GM04504 (cell line): ENCODE measurements at regions not wholly inside any gene's neighbourhood (a gene's known extent, or its start where the extent isn't known, plus 50 kb on each side); places are given as distances from the start of the nearest gene placed in this dataset.
"Not testable (repeated sequence)": the region's sequence is repeated elsewhere in the genome, so short reads cannot be mapped to it uniquely, and the experiment has no call there.

Source experiments
- DNase-seq: peaks from one replicate; pipeline ENCODE4 v3.0.0-alpha.2; 2012; ENCODE audit warnings: low read depth

DNA sequence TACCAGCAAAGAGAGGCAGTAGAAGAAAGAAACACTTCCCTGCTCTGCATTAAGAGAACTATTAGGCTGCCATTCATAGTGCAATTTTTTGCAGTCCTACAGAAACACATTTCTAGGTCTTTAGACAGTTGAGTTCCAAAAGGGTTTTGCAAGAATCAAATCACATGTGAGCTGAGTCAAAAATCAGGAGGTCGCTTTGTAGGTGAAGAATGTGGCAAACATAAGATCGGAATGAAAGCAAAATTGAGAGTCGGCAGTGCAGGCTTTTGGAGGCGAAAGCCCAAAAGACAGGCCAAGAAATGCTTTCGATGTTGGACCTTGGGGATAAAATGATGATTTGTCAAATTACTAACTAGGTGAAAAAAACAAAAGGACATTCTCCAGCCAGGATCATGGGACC lies 213.5 kb upstream of the NRIP1 start:
- DNase-seq, result no peak

- DNase-seq, result no peak
Measured at GRCh38 chr21:15278851-15279250, 214.1 kb upstream of the NRIP1 start.

DNA sequence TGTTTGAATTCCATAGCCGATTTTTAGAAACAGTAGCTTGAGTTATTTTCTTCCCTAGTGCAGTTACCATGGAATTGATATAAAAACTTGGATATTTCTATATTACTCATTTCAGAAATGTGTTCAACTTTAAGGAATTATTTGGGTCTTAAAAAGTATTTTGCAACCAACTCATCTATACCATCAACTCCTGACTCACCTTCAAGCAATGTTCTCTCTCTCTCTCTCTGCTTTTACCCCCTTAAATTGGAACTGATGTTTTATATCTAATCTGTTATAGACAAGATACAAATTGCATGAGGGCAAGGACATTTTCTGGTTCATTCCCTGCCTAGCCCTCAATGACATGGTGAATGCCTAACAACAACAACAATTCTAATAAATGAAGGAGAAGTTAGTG lies 214.7 kb upstream of the NRIP1 start:
- no peak for DNase-seq

DNA sequence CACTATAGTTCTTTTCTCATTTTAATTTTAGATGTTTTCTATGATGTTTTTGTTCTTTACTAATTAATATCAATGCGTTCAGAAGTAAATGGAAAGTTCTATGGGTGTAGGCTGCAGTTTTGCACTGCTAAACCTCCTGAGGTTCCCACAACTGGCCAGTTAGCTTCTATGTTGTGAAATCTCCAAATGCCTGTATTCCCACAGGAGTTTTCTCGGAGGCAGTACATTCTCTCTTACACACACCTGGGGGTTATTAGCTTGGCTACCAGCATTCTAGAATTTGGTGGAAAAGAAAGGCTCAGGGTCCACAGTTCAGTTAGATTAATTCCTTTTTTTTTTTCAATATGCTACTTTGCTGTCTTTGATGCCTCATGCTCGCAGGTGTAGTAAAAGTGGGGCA lies 216.9 kb upstream of the NRIP1 start:
- no peak for DNase-seq

DNA sequence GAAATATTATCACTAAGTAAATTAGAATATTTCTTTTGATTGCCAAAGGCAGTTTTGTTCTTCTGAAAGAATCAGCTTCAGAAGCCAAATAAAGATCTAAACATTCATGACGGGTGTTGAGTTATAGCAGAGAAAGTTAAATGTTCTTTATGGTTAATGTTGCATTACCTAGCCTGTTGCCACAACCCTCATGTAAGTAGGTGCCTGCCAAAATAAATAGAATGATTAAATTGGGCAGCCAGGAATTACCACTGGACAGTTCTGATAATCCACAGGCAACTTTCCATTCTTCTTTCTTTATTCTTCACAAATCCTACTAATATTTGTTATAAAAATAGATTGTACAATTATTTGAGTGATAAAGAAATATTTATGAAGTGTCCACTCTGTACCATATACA lies 217.9 kb upstream of the NRIP1 start:
- no peak for DNase-seq

DNA sequence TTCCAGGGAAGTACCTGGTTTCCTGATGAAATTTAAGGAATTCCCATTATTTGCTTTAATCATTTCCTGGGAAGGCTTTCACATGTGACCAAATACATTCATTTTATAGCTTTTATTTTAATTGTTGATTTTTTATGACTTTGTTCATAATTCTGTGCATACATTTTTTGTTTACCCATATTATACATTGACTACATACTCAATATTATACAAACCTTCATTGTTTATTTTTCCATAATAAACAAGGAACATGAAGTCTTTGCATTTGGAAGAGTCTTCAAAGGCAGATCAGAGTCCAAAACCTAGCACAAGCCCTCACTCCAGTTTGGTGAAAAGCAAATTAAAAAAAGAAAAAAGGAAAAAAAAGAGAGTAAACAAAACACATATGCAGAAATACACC lies 218.3 kb upstream of the NRIP1 start:
- no peak for DNase-seq

DNA sequence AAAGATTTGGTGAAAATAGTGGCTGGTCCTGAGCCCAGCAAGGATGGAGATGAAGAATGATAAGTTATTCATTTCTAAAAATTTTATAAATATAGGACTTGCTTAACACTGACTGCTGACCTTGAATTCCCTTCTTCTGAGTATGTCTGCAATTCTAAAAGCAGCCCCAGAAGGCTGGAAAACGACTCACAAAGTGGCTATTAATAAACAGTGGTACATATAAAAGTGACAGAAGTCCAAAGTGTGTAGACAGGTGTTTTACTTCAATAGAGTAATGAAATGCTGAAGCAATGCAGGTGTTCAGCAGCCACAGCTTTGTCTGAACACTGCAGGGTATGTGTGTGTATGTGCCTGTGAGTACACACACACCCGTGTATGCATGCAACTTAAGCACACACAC lies 219.0 kb upstream of the NRIP1 start:
- DNase-seq, result no peak

DNA sequence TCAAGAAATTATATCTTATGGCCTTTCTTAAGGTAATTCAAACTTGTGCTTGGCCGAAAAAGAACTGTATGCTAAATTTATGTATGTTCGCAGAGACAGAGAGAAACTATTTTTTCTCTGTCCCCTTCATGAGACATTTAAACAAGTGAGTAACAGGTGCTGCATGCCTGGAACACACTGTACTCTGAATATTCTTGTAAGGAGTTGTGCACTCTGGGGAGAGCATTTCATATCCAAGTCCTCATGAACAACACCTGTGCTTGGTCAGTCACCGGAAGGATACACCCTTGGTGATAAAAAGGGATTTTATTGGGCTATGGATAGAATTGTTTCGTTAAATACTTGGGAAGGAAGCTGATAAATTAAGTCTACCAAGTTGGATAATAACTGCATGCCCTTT lies 220.8 kb upstream of the NRIP1 start:
- no peak for DNase-seq

DNA sequence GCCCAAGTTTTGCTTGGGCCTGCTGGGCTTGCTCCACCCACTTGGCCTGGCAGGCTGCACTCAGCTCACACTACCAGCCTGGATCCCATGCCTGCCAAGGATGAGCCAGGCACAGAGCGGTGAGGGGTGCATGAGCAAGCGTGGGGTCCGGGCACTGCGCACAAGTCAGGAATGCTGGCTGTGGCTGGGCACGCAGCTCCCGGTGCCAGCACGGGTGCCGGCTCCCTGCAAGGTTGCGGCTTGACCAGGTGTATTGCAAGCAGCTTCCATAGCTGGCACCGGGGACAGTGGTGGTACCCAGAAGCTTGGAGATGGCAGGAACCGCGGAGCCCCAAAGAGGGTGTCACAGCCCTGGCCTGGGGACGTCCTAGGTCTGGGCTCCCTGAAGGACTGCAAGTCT lies 224.4 kb upstream of the NRIP1 start:
- DNase-seq, result no peak

DNA sequence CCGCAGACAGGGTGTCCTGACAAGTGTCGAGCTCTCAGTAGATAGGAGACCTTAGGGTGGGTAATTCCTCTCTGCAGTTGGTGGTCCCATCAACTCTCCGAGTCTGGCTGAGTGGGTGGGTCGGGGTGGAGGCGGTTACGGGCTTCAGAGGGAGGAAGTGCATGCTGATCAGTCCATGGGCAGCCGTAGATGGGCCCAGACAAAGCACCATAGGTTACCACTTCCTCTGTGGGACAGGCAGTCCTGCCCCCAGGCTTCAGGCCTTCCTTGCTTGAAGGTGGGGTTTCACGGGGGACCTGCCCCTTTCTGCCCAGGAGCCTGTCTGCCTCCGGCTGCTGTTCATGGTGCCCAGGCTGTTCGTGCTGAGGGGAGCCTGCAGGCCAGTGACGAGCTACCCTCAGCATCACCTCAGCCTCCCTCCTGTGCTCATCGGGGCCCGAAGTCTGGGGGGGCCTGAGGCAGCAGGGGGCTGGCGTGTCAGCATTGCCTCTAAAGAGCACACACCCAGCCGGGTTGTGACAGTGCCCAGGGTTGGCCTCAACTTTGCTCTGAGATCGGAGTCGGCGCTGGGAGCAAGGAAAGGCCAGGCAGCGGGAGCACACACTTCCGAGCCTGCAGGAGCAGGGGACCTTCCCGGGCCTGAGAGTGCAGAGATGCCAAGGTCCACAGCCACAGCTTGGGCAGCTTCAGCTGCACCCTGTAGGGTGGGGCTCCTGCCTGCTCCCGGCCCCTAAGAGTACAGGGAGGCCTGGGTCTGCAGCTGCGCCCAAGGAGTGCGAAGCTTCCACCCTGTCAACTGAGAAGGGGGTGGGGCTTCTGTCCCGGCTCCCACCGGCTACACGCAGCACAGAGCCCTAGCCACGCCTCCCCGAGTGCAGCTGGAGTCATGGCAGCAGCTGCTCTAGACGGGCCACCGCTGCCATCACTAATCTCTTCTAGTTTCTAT lies 225.4 kb upstream of the NRIP1 start:
- DNase-seq, result no peak

- DNase-seq, result no peak
Measured at GRCh38 chr21:15291621-15292266, 226.9 kb upstream of the NRIP1 start.

DNA sequence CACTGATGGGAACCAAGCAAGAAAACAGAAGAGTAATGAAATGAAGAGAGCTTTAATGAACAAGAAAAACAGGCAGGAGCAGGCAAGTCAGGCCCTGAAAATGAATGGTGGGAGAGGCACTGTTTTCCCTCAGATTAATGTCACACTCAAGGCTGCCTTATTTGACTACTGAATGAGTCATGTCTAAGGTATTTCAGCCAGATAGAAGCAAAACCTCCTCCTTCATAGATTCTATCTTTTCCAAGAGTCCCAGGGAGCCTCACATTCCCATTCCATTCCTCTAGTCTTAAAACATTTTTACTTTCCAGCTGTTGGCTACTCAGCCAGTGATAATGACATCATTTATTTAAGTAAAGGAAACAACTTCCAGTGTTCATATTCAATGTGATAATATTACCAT lies 228.4 kb upstream of the NRIP1 start:
- DNase-seq, result peak; percentile 71

DNA sequence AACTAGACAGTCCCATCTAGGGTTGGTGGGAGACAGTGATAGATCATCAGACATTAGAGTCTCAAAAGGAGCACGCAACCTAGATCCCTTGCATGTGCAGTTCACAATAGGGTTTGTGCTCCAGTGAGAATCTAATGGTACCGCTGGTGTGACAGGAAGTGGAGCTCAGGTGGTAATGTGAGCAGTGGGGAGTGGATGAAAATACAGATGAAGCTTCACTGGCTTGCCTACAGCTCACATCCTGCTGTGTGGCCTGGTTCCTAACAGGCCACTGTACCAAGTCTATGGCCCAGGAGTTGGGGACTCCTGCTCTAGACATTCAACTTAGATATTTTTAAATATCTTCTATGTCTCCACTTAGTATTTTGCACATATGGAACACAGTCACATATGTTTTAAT lies 231.1 kb upstream of the NRIP1 start:
- no peak for DNase-seq

DNA sequence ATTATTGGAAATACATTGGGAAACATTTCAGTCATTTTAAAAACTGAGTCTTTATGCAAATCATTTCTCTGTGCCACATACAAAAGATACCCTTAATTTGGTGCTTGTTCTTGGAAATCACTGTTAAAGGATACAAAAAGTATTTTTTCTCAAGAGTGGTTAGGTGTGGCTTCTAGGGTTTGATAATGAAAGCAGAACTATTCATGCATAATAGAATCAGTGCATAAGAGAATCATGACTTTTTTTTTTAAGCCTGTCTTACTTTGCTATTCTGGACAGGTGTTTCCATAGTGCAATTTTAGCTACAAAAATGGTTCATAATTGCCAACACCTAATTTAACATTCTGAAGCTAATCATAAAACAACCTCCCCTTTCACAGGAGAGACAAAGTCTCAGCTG lies 233.0 kb upstream of the NRIP1 start:
- no peak for DNase-seq

DNA sequence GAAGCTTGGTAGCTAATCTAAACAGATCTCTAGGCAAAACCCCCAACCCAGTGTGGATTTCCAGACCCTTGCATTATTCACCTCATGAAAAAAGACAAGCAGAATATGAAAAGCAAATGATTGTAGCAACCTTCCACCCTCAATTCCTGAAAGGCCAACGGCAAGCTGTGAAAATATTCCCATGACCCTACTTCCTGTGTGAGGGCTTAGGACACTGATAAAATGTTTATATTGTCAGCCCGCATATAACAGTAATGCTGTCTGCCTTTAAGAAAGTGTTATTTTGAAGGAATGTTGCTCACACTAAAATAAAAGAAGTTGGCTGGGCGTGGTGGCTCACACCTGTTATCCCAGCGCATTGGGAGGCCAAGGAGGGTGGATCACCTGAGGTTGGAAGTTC lies 233.5 kb upstream of the NRIP1 start:
- no peak for DNase-seq

- not testable (repeated sequence) for DNase-seq
Measured at GRCh38 chr21:15298755-15299154, 234.0 kb upstream of the NRIP1 start.

DNA sequence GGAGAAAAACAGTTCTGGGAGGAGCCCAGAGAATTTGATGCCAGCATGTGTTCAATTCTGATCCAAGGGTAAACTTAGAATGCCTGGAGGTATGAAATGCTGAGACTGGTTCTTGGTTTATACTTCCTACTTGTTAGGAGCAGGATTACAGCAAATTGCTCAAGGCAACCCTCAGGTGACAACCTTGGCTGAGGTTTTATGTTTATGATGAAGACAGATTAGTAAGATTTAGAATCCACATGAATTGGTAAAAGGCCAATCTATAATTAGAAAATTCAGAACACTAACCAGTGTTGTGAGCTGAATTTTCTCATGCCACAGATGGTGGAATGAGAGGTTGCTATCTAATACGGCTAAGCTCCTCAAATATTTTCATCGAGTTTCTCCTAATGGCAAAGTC lies 235.3 kb upstream of the NRIP1 start:
- DNase-seq, result no peak

DNA sequence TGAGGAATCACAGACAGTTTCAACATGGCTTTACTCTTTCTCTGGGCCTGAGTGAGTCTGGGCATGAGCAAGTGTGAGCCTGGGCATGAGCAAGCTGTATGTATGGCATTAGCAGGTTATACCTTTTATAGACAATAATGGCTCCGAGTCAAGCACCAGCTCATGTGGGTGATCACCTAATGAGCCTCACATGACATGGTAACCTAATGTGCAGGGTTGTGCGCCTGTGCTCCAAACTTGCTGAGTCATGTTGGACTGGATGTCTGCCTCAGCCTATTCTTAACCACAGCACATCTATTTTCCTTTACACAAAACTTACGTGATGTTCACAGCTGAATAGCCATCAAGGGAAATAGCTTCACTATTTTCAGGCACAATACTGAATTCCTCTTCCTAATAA lies 236.2 kb upstream of the NRIP1 start:
- DNase-seq, result no peak

DNA sequence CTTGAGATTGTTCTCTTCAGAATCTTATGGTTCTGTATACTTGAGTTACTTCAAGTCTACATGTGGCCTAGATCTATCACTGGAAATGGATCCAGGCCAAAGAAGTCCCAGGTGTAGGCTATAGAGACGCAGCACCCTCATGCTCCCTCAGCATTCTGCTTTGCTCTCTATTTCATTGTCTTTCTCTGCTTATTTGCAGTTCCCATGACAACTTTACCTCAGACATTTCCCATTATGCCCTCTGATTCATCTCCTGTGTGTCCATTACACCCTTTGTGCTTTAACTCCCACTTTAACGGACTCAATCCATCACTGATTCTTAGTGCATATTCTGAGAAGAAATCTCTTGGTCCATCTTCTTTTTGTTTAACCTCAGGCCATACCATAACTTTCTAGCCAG lies 236.9 kb upstream of the NRIP1 start:
- DNase-seq, result no peak

DNA sequence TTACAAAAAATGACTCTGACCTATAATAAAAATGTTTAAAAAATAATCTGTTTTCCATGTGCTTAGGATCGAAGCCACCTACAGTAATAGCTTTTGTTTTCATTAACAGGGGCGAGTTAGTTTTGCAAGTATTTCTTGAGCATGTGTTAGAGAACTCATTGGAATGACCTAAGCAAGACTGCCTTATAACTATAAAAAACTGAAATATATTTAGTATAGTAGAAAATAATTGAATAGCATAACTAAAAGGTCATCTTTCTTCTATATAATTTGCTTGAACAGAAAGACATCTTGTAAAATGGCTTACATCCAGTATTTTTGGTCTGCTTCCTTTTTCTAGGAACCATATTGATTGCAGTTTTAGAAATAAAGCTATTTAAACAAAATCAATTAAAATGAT lies 241.5 kb upstream of the NRIP1 start:
- no peak for DNase-seq

DNA sequence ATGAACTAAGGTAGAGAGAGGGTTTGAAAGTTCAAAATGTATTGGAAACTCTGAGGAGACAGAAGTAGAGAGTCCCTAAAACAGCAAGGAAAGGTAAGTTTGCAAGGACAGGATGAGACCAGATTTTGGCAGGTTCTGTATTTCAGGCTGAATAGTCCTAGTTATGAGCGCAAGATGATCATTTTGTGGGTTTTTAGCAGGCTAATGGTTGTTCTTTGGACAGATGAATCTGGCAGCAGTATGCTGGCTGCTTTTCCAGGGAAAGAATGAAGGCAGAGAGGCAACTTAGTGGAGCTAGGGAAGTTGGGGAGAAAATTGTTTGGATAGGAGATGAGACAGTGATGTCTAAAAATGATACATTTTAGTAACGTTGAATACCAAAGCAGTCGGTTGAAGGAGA lies 243.5 kb upstream of the NRIP1 start:
- DNase-seq, result no peak

GRCh38 chr21:15309022-15309590 lies 244.3 kb upstream of the NRIP1 start:
- no peak for DNase-seq

DNA sequence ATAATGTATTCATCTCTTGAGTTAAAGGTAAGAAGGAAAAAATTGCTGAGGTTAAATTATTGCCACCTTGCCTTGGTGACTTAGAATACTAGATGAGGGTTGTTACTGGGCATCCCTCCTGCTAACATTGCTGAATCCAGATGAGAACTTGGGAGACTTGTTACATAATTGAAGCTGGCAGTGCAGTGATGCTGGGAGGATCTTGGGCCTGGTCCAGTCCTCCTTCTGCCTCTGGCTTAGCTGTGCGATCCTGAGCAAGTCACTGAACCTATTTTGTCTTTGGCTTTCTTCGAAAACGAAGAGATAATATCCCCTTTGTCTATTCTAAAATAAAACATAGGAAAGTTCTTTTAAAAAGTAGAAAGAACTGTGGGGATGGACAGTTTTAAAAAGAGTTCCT lies 244.9 kb upstream of the NRIP1 start:
- DNase-seq, result peak; percentile 12
